WTC11 (cell line): ENCODE measurements at regions not wholly inside any gene's neighbourhood (a gene's known extent, or its start where the extent isn't known, plus 50 kb on each side); places are given as distances from the start of the nearest gene placed in this dataset.

Source experiments
- ATAC-seq: fragments of 200-7000 bp; cut with Tn5 transposase; 2 replicates; pipeline ENCODE4 v1.10.0; 2021; ENCODE audit warnings: mild to moderate bottlenecking, moderate library complexity
- CTCF ChIA-PET: fragments of 300-600 bp; sonication (Branson Sonifier 250); formaldehyde crosslinking; loops from one replicate; lab custom pipeline; 2021; ENCODE audit warnings: antibody characterized with exemption; lab: Charles Lee
- POLR2A ChIA-PET: fragments of 350-600 bp; sonication (Branson Sonifier 250); formaldehyde crosslinking; loops from one replicate; lab custom pipeline; 2021; ENCODE audit warnings: antibody characterized with exemption; lab: Charles Lee
- DNase-seq: peaks from one replicate; pipeline ENCODE4 v3.0.0; 2021; ENCODE audit warnings: low spot score
- H3K27ac Mint-ChIP-seq: 2 replicates; pipeline ENCODE4 v1.8.0; 2021; ENCODE audit warnings: mixed read lengths
- H3K27me3 Mint-ChIP-seq: 2 replicates; pipeline ENCODE4 v1.8.0; 2021; ENCODE audit warnings: low read depth, mild to moderate bottlenecking, moderate library complexity, mixed read lengths
- H3K36me3 Mint-ChIP-seq: 2 replicates; pipeline ENCODE4 v1.8.0; 2021; ENCODE audit warnings: mixed read lengths
- H3K4me1 Mint-ChIP-seq: 2 replicates; pipeline ENCODE4 v1.8.0; 2022; ENCODE audit warnings: mixed read lengths
- H3K4me3 Mint-ChIP-seq: 2 replicates; pipeline ENCODE4 v1.8.0; 2021; ENCODE audit warnings: mild to moderate bottlenecking, moderate library complexity, mixed read lengths
- H3K9me3 Mint-ChIP-seq: 2 replicates; pipeline ENCODE4 v1.8.0; 2021; ENCODE audit warnings: mixed read lengths
- AR ChIP-seq: fragments of 250-450 bp; sonication (Bioruptor Pico); IDR thresholded peaks from 2 replicates; pipeline ENCODE4 v1.9.0; 2021; ENCODE audit warnings: mild to moderate bottlenecking
- ATF6 ChIP-seq: sonication (generic); formaldehyde crosslinking; IDR thresholded peaks from 2 replicates; pipeline ENCODE4 v1.8.1; 2023; ENCODE audit warnings: mild to moderate bottlenecking, missing genetic modification reagents
- CBFB ChIP-seq: sonication (generic); formaldehyde crosslinking; IDR thresholded peaks from 2 replicates; pipeline ENCODE4 v1.8.1; 2022; ENCODE audit warnings: mild to moderate bottlenecking, low read depth, missing genetic modification reagents
- CREB1 ChIP-seq: sonication (generic); formaldehyde crosslinking; IDR thresholded peaks from 2 replicates; pipeline ENCODE4 v1.8.0; 2023; ENCODE audit warnings: mild to moderate bottlenecking, missing genetic modification reagents
- E2F5 ChIP-seq: sonication (generic); formaldehyde crosslinking; IDR thresholded peaks from 2 replicates; pipeline ENCODE4 v1.8.1; 2022; ENCODE audit warnings: mild to moderate bottlenecking, moderate library complexity, missing genetic modification reagents
- EMX1 ChIP-seq: fragments of 250-450 bp; sonication (Bioruptor Pico); IDR thresholded peaks from 2 replicates; pipeline ENCODE4 v1.8.0; 2021; ENCODE audit warnings: mild to moderate bottlenecking
- MLX ChIP-seq: sonication (generic); formaldehyde crosslinking; IDR thresholded peaks from 2 replicates; pipeline ENCODE4 v1.8.1; 2023; ENCODE audit warnings: mild to moderate bottlenecking, missing genetic modification reagents, moderate library complexity
- NFATC4 ChIP-seq: fragments of 250-450 bp; sonication (Bioruptor Pico); IDR thresholded peaks from 2 replicates; pipeline ENCODE4 v1.9.0; 2021; ENCODE audit warnings: mild to moderate bottlenecking
- PREB ChIP-seq: sonication (generic); formaldehyde crosslinking; IDR thresholded peaks from 2 replicates; pipeline ENCODE4 v1.8.1; 2022; ENCODE audit warnings: mild to moderate bottlenecking, missing genetic modification reagents, moderate library complexity, borderline replicate concordance
- SMAD4 ChIP-seq: sonication (generic); formaldehyde crosslinking; IDR thresholded peaks from 2 replicates; pipeline ENCODE4 v1.8.0; 2022; ENCODE audit warnings: mild to moderate bottlenecking, missing genetic modification reagents
- TEAD4 ChIP-seq: sonication (generic); formaldehyde crosslinking; IDR thresholded peaks from 2 replicates; pipeline ENCODE4 v1.8.0; 2022; ENCODE audit warnings: mild to moderate bottlenecking, missing genetic modification reagents
- ZNF317 ChIP-seq: sonication (generic); formaldehyde crosslinking; IDR thresholded peaks from 2 replicates; pipeline ENCODE4 v1.8.1; 2023; ENCODE audit warnings: low read depth, mild to moderate bottlenecking, moderate library complexity, missing genetic modification reagents, borderline replicate concordance
- ZNF512 ChIP-seq: sonication (generic); formaldehyde crosslinking; IDR thresholded peaks from 2 replicates; pipeline ENCODE4 v1.8.1; 2022; ENCODE audit warnings: missing genetic modification reagents, borderline replicate concordance

GRCh38 chr22:44441401-44442185, 56.4 kb downstream of the RTL6 start:
- Mint-ChIP-seq H3K4me1 (0 out of 2 replicates have a peak, but pooled peaks cover 3% of the 10 kb centered on the region), H3K27me3 (no peaks in the 10 kb centered on the region), H3K9me3 (peaks cover 3% of the 10 kb centered on the region), H3K27ac (no peak overlapping the region), H3K36me3 (peaks cover 3% of the 10 kb centered on the region), H3K4me3 (no peak overlapping the region)
- no peak for DNase-seq
- ChIA-PET CTCF (interaction anchor here (4.2 kb wide), 1 partner anchor 448 kb away, joined by 18 read pairs; no protein-coding TSS in a partner anchor), POLR2A (no interaction called here)
- ATAC-seq, result no peak
- TF ChIP-seq TEAD4 (CRISPR knock-in tag) (no peak), ZNF512 (CRISPR knock-in tag) (no peak), ATF6 (CRISPR knock-in tag) (no peak), ZNF317 (CRISPR knock-in tag) (no peak), CBFB (CRISPR knock-in tag) (no peak), PREB (CRISPR knock-in tag) (no peak), SMAD4 (CRISPR knock-in tag) (no peak), NFATC4 (CRISPR knock-in tag) (no peak), MLX (CRISPR knock-in tag) (no peak), CREB1 (CRISPR knock-in tag) (no peak), E2F5 (CRISPR knock-in tag) (no peak), AR (no peak), EMX1 (CRISPR knock-in tag) (no peak)
